IPS DF 6.9 (cell line): ENCODE measurements at regions not wholly inside any gene's neighbourhood (a gene's known extent, or its start where the extent isn't known, plus 50 kb on each side); places are given as distances from the start of the nearest gene placed in this dataset.
A peak's percentile ranks its signal among the peaks of the same experiment; 100 is the strongest.

Experiments used
- DNase-seq: peaks from one replicate; pipeline ENCODE4 v3.0.0-alpha.2; 2013; ENCODE audit warnings: low read depth, low spot score
- H3K27ac ChIP-seq: one replicate; pipeline ENCODE4 v1.5.1; 2013; ENCODE audit warnings: low read length, control low read depth
- H3K27me3 ChIP-seq: 2 replicates; pipeline ENCODE4 v1.6.1; 2013; ENCODE audit warnings: mild to moderate bottlenecking, low read length; ENCODE audit not compliant: control insufficient read depth, insufficient read depth
- H3K36me3 ChIP-seq: 2 replicates; pipeline ENCODE4 v1.6.1; 2013; ENCODE audit warnings: low read length; ENCODE audit not compliant: control insufficient read depth, insufficient read depth
- H3K4me1 ChIP-seq: 2 replicates; pipeline ENCODE4 v1.6.1; 2013; ENCODE audit warnings: low read length; ENCODE audit not compliant: control insufficient read depth, insufficient read depth
- H3K4me3 ChIP-seq: 2 replicates; pipeline ENCODE4 v1.5.1; 2013; ENCODE audit warnings: mild to moderate bottlenecking, low read length
- H3K9me3 ChIP-seq: 2 replicates; pipeline ENCODE4 v1.6.1; 2013; ENCODE audit warnings: low read length, inconsistent platforms; ENCODE audit not compliant: control insufficient read depth, insufficient read depth
- WGBS: extraction: QIAGEN DNeasy Blood & Tissue Kit; methylation state at CpG from one replicate; pipeline ENCODE4 v1.1.7; 2013; ENCODE audit warnings: mixed read lengths, missing lambda C conversion rate; ENCODE audit not compliant: insufficient read length, insufficient coverage; 5-methylcytosine and 5-hydroxymethylcytosine counted together

DNA sequence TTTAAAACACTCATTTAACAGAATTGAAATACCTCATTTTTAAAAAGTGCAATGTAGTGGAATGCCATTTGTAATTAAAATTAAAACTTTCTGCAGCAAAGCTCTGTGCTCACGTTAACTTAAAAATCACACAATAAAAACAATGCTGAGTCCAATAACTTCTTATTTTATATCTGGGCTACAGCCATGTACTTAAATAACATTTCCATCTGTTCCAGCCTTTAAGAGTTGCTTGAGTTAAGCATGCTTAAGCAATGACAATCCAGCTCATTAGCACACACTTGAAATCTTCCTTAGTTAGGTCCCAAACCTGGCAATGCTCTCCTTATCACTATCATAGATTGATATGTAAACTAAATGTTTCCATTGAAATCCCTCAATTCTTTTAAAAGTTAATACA lies 132.3 kb upstream of the CDH12 start:
- H3K27me3 ChIP-seq = no peaks in the 10 kb centered on the region
- no peak overlapping the region for H3K4me3 ChIP-seq
- WGBS = no CpG with 5 or more reads among the region's 1 CpG
- no peak overlapping the region for H3K27ac ChIP-seq
- DNase-seq = no peak
- no peaks in the 10 kb centered on the region for H3K36me3 ChIP-seq
- H3K4me1 ChIP-seq = no peaks in the 10 kb centered on the region
- no peaks in the 10 kb centered on the region for H3K9me3 ChIP-seq

DNA sequence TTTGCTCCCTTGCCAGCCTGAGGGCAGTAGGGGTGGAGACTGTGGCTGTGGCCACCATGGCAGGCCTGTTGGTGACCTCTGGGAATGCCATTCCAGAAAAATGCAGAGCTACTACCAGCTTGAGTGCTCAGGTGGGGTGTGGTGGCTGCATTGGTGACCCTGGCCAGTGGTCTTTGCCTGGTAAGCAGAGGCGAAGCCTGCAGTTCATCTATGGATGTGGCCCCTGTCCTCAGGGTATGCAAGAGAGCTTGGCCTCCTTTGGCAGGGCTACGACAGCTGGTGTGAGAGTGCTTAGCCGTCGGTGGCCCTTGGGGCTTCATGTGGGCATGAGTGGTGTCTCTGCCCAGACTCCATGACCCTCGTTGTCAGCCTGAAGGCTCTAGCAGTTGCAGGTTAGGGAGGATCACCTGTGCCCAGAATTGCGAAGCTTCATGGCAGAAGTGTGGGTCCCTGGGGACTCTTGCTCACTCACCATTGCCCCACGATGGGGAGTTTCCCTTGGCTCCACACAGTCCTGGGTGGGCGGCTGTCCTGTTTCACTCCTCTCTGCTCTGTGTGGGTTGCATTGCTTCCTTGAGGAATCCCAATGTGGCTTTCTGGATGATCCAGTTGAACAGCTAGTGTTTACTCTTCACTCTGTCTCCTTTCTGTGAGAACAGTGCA lies 117.9 kb upstream of the CDH12 start:
- no peak for DNase-seq
- Histone ChIP-seq H3K27me3 (no peaks in the 10 kb centered on the region), H3K4me3 (no peak overlapping the region), H3K36me3 (no peaks in the 10 kb centered on the region), H3K4me1 (no peaks in the 10 kb centered on the region), H3K9me3 (no peaks in the 10 kb centered on the region), H3K27ac (no peak overlapping the region)
- WGBS = no CpG with 5 or more reads among the region's 8 CpGs

DNA sequence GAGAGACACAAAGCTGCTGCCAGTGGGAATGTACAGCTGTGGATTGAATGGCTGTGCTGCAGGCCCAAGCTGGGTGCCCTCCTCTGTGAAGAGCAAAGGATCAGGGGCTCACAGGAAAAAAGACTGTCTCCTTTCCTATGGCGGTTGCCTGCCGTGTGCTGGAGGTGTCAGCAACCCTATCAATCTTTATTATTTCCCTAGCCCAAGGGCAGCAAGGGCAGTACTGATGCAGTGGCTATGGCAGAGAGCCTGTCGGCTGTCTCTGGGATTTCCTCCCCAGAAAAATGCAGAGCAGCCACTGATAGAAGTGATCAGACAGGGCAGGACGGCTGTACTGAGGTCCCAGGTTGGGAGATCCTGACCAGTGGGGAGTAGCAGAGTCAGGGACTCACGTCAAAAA lies 117.3 kb upstream of the CDH12 start:
- no peaks in the 10 kb centered on the region for H3K9me3 ChIP-seq
- H3K4me3 ChIP-seq = no peak overlapping the region
- no peak for DNase-seq
- no peaks in the 10 kb centered on the region for H3K4me1 ChIP-seq
- H3K27ac ChIP-seq = no peak overlapping the region
- no peaks in the 10 kb centered on the region for H3K27me3 ChIP-seq
- no CpG with 5 or more reads among the region's 5 CpGs for WGBS
- H3K36me3 ChIP-seq = no peaks in the 10 kb centered on the region

- Histone ChIP-seq H3K4me1 (no peaks in the 10 kb centered on the region), H3K4me3 (no peak overlapping the region), H3K27me3 (no peaks in the 10 kb centered on the region), H3K27ac (no peak overlapping the region), H3K9me3 (no peaks in the 10 kb centered on the region), H3K36me3 (no peaks in the 10 kb centered on the region)
- no CpG with 5 or more reads among the region's 2 CpGs for WGBS
- no peak for DNase-seq
Observed at GRCh38 chr5:22968386-22968785, 115.2 kb upstream of the CDH12 start.

DNA sequence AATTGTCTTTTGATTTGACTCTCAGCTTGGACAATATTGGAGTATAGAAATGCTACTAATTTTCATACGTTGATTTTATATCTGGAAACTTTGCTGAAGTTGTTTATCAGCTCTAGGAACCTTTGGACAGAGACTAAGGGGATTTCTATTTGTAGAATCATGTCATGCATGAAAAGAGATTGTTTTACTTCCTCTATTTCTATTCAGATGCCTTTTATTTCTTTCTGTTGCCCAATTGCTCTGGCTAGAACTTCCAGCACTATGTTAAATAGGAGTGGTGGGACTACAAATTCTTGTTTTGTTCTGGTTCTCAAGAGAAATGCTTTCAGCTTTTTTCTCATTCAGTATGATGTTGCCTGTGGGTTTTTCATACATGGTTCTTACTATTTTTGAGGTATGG lies 112.8 kb upstream of the CDH12 start:
- no CpG with 5 or more reads among the region's 1 CpG for WGBS
- DNase-seq = no peak
- Histone ChIP-seq H3K36me3 (no peaks in the 10 kb centered on the region), H3K27me3 (no peaks in the 10 kb centered on the region), H3K27ac (no peak overlapping the region), H3K4me1 (no peaks in the 10 kb centered on the region), H3K4me3 (no peak overlapping the region), H3K9me3 (no peaks in the 10 kb centered on the region)

- Histone ChIP-seq H3K4me3 (no peak overlapping the region), H3K27me3 (no peaks in the 10 kb centered on the region), H3K27ac (no peak overlapping the region), H3K9me3 (no peaks in the 10 kb centered on the region), H3K4me1 (no peaks in the 10 kb centered on the region), H3K36me3 (no peaks in the 10 kb centered on the region)
- WGBS = no CpG with 5 or more reads among the region's 1 CpG
- DNase-seq = no peak
Observed at GRCh38 chr5:22964632-22965031, 111.5 kb upstream of the CDH12 start.

GRCh38 chr5:22958462-22959262 lies 105.5 kb upstream of the CDH12 start:
- H3K27ac ChIP-seq = no peak overlapping the region
- no CpG with 5 or more reads among the region's 3 CpGs for WGBS
- no peaks in the 10 kb centered on the region for H3K9me3 ChIP-seq
- H3K4me3 ChIP-seq = no peak overlapping the region
- H3K36me3 ChIP-seq = no peaks in the 10 kb centered on the region
- no peaks in the 10 kb centered on the region for H3K4me1 ChIP-seq
- H3K27me3 ChIP-seq = no peaks in the 10 kb centered on the region
- DNase-seq = no peak

DNA sequence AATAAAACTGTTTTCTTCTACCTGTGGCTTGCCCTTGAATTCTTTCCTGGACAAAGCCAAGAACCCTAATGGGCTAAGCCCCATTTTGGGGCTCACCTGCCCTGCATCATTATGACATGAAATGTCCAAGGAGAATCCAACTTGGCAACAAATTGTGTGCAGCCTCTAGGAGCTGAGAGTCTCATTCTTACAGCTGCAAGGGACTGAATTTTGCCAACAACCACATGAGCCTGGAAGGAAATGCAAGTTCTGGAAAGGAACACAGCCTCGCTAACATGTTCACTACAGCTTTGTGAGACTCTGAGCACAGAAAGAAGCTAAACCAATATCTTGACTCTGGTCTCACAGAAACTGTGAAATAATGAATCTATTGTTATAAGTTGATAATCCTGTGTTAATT lies 94.8 kb upstream of the CDH12 start:
- no peak overlapping the region for H3K27ac ChIP-seq
- no peaks in the 10 kb centered on the region for H3K9me3 ChIP-seq
- no peaks in the 10 kb centered on the region for H3K36me3 ChIP-seq
- no CpG with 5 or more reads among the region's 1 CpG for WGBS
- H3K4me3 ChIP-seq = no peak overlapping the region
- no peak for DNase-seq
- H3K27me3 ChIP-seq = no peaks in the 10 kb centered on the region
- H3K4me1 ChIP-seq = no peaks in the 10 kb centered on the region

DNA sequence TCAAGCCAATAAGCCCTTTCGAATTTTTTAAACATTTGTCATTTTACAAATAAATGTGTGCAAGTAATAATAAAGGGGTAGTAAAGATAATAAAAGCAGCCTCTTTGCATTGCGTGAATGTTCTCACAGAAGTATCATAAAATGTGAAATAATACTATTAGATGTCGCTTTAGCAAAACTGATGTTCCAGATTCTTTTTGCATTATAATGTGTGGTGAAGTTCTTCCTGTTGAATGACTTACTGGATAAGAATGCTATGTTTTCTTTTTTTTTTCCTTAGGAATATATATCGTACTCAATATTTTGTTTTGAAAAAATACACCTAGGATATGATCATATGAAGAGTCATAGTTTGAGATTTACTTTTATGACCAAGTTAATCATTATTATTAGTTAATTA lies 85.2 kb upstream of the CDH12 start:
- H3K9me3 ChIP-seq = no peaks in the 10 kb centered on the region
- H3K27me3 ChIP-seq = no peaks in the 10 kb centered on the region
- no peak overlapping the region for H3K4me3 ChIP-seq
- no CpG with 5 or more reads among the region's 4 CpGs for WGBS
- DNase-seq = no peak
- H3K36me3 ChIP-seq = no peaks in the 10 kb centered on the region
- no peak overlapping the region for H3K27ac ChIP-seq
- no peaks in the 10 kb centered on the region for H3K4me1 ChIP-seq

DNA sequence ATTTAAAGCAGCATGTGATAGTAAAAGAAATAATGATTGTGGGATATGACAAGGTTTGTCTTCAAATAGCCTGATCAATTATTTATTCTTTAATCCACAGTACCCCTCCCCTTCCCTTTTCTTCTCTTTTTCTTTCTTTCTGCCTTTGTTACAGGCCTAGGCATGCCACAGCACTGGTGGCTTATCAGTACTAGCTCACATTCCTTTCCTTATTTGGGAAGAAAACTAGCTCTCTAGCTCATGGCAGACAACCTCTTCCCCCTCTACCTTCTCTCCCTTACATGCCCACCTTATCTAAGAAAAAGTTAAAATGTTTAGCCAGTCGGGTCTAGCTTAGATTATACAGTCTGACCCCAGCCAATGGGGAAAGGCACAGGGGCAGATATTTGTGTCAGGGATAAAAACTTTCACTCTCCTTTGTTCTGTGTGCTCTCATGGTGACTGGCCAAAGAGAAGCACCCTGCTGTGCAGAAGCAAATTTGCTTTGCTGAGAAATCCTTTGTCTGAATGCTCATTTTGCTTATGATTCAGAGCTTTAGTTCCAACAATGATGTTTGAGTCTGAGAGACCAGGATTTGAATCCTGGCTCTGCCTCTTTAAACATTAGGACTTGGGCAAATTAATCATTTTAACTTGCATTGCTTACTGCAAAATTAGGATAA lies 75.8 kb upstream of the CDH12 start:
- Histone ChIP-seq H3K36me3 (no peaks in the 10 kb centered on the region), H3K4me1 (no peaks in the 10 kb centered on the region), H3K9me3 (no peaks in the 10 kb centered on the region), H3K4me3 (no peak overlapping the region), H3K27me3 (no peaks in the 10 kb centered on the region), H3K27ac (no peak overlapping the region)
- peak; percentile 7 for DNase-seq
- no CpG with 5 or more reads among the region's 1 CpG for WGBS
